GM18508 (cell line): ENCODE measurements at regions not wholly inside any gene's neighbourhood (a gene's known extent, or its start where the extent isn't known, plus 50 kb on each side); places are given as distances from the start of the nearest gene placed in this dataset.

Experiments used
- ATAC-seq: cut with Tn5 transposase; IDR thresholded peaks from one replicate; pipeline ENCODE4 v1.9.1; 2021; ENCODE audit warnings: moderate number of reproducible peaks; ENCODE audit not compliant: insufficient read depth, unreplicated experiment

- ATAC-seq, result no peak
These were observed 124.4 kb downstream of the FBXO15 start for GRCh38 chr18:74023220-74023619.

GRCh38 chr18:74019864-74020263, 127.8 kb downstream of the FBXO15 start:
- no peak for ATAC-seq

GRCh38 chr18:74013955-74014354, 133.7 kb downstream of the FBXO15 start:
- ATAC-seq, result no peak

GRCh38 chr18:74012954-74013630, 134.5 kb downstream of the FBXO15 start:
- no peak for ATAC-seq

- ATAC-seq, result no peak
These were observed 141.5 kb downstream of the FBXO15 start for GRCh38 chr18:74006143-74006542.

GRCh38 chr18:74005320-74006109, 142.1 kb downstream of the FBXO15 start:
- ATAC-seq, result no peak

GRCh38 chr18:73992242-73993022, 155.2 kb downstream of the FBXO15 start:
- ATAC-seq, result no peak

- no peak for ATAC-seq
These were observed 156.1 kb downstream of the FBXO15 start for GRCh38 chr18:73991570-73991969.

GRCh38 chr18:73990258-73990657, 157.4 kb downstream of the FBXO15 start:
- ATAC-seq, result no peak

GRCh38 chr18:73987247-73987980, 160.2 kb downstream of the FBXO15 start:
- ATAC-seq, result no peak

GRCh38 chr18:73986711-73987110, 160.9 kb downstream of the FBXO15 start:
- ATAC-seq, result no peak

GRCh38 chr18:73985855-73986625, 161.6 kb downstream of the FBXO15 start:
- no peak for ATAC-seq

GRCh38 chr18:73983970-73984369, 163.7 kb downstream of the FBXO15 start:
- ATAC-seq, result no peak

GRCh38 chr18:73983496-73983895, 164.1 kb downstream of the FBXO15 start:
- ATAC-seq, result no peak

- no peak for ATAC-seq
These were observed 165.8 kb downstream of the FBXO15 start for GRCh38 chr18:73981796-73982195.

- ATAC-seq, result no peak
These were observed 167.2 kb downstream of the FBXO15 start for GRCh38 chr18:73980289-73980979.

- ATAC-seq, result no peak
These were observed 167.9 kb downstream of the FBXO15 start for GRCh38 chr18:73979742-73980141.

GRCh38 chr18:73976433-73976832, 171.2 kb downstream of the FBXO15 start:
- ATAC-seq, result no peak

- no peak for ATAC-seq
These were observed 172.4 kb downstream of the FBXO15 start for GRCh38 chr18:73975266-73975665.
